Breast epithelium (tissue), 4 donors: ENCODE measurements at regions not wholly inside any gene's neighbourhood (a gene's known extent, or its start where the extent isn't known, plus 50 kb on each side); places are given as distances from the start of the nearest gene placed in this dataset.

Experiments
- DNase-seq, 2 donors: peaks; one replicate each; pipeline ENCODE4 v3.0.0-alpha.2; 2019; ENCODE audit warnings: low spot score in 2 of 2
- H3K27ac ChIP-seq, 2 donors: fragments of 200-600 bp; sonication (generic) in 1 of 2; one replicate each; pipeline ENCODE4 v1.5.1; 2016 to 2019; ENCODE audit warnings: mild to moderate bottlenecking in 1 of 2
- H3K27me3 ChIP-seq, 2 donors: fragments of 200-600 bp; sonication (generic) in 1 of 2; one replicate each; pipeline versions ENCODE4 v1.5.1 to v1.6.0; 2017 to 2019; ENCODE audit warnings: control low read depth in 1 of 2, mild to moderate bottlenecking in 1 of 2
- H3K36me3 ChIP-seq: fragments of 200-600 bp; one replicate; pipeline ENCODE4 v1.5.1; 2019
- H3K4me1 ChIP-seq, 2 donors: fragments of 200-600 bp; sonication (generic); one replicate each; pipeline ENCODE4 v1.5.1; 2016 to 2019; ENCODE audit warnings: control low read depth in 1 of 2
- H3K4me3 ChIP-seq, 3 donors: fragments of 200-600 bp; sonication (generic); 1 replicate in 2 of 3; 2 replicates in 1 of 3; pipeline ENCODE4 v1.5.1; 2016 to 2019; ENCODE audit warnings: mild to moderate bottlenecking in 3 of 3, moderate library complexity in 2 of 3
- H3K9me3 ChIP-seq, 2 donors: fragments of 200-600 bp; sonication (generic) in 1 of 2; one replicate each; pipeline ENCODE4 v1.5.1; 2016 to 2019; ENCODE audit warnings: control low read depth in 1 of 2
- POLR2A ChIP-seq: fragments of 450-650 bp; IDR thresholded peaks from one replicate; pipeline ENCODE4 v1.6.1; 2016; ENCODE audit warnings: antibody characterized with exemption, mild to moderate bottlenecking, moderate library complexity
- POLR2AphosphoS5 ChIP-seq, 3 donors: sonication (generic); formaldehyde crosslinking; IDR thresholded peaks; one replicate each; pipeline ENCODE4 v1.6.1; 2017; ENCODE audit warnings: antibody characterized with exemption in 3 of 3
- intact Hi-C: fragments of 100-400 bp; cut with DNase I; formaldehyde crosslinking; loops from one replicate; pipeline ENCODE4 v1.15.1; 2023; ENCODE audit warnings: low total_unique reads
- TF ChIP-seq, protein P1 (sequence below), 3 donors: fragments of 450-650 bp; IDR thresholded peaks; one replicate each; pipeline ENCODE4 v1.5.1; 2016 to 2017; ENCODE audit warnings: antibody characterized with exemption in 3 of 3, mild to moderate bottlenecking in 3 of 3, moderate library complexity in 3 of 3

DNA sequence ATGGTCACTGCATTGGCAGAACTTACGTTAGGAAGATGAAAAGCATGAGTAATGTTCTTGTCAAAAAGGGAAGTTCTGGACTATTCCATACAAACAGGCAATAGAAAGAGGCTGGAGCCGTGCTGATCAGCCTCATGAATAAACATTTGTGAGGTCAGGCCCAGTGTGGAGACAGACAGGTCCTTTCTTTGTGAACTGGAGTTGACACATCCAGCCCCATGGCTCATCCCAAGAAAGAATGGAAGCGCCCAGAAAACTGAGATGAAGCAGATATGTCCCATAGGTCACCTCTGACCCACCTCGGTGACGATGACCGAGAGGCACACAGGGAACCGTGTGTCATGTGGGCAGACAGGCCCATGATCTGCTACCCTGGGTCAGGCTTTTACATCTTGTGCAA, 276.0 kb upstream of the SGK1 start:
- Histone ChIP-seq H3K9me3 (no peaks in the 10 kb centered on the region), H3K27me3 (no peaks in the 10 kb centered on the region), H3K36me3 (no peaks in the 10 kb centered on the region), H3K27ac (no peak overlapping the region), H3K4me1 (no peaks in the 10 kb centered on the region), H3K4me3 (no peak overlapping the region)
- intact Hi-C loops = loop anchor here (10.0 kb wide), 1 partner anchor 329 kb away; no protein-coding TSS in a partner anchor
- no peak for DNase-seq
- no peak for TF ChIP-seq POLR2AphosphoS5 (IDR thresholded peaks at IDR 0.05)
- TF ChIP-seq, protein P1, sequence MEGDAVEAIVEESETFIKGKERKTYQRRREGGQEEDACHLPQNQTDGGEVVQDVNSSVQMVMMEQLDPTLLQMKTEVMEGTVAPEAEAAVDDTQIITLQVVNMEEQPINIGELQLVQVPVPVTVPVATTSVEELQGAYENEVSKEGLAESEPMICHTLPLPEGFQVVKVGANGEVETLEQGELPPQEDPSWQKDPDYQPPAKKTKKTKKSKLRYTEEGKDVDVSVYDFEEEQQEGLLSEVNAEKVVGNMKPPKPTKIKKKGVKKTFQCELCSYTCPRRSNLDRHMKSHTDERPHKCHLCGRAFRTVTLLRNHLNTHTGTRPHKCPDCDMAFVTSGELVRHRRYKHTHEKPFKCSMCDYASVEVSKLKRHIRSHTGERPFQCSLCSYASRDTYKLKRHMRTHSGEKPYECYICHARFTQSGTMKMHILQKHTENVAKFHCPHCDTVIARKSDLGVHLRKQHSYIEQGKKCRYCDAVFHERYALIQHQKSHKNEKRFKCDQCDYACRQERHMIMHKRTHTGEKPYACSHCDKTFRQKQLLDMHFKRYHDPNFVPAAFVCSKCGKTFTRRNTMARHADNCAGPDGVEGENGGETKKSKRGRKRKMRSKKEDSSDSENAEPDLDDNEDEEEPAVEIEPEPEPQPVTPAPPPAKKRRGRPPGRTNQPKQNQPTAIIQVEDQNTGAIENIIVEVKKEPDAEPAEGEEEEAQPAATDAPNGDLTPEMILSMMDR (IDR thresholded peaks at IDR 0.05) = no peak
- TF ChIP-seq POLR2A = no peak

DNA sequence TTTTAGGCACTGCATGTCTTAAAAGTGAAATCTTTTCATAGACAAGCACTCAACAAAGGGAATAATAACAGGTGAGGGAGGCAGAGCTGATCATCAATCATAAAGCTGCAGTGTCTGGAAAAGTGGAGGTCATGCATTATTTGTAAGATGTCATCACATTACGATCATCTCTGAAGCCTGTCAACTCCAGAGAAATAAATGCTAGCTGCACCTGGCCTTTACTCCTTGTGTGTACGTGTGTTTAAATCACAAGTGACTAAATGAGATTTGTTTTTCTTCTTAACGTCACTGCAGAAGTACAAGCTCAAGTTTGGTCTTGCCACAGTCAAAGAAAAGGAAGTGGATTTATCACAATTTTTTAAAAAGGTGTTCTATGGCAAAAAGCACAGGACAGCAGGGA, 275.5 kb upstream of the SGK1 start:
- TF ChIP-seq POLR2A = no peak
- intact Hi-C loops = loop anchor here (10.0 kb wide), 1 partner anchor 329 kb away; no protein-coding TSS in a partner anchor
- no peak overlapping the region for H3K4me3 ChIP-seq
- H3K36me3 ChIP-seq = no peaks in the 10 kb centered on the region
- H3K27ac ChIP-seq = no peak overlapping the region
- no peak for DNase-seq
- H3K4me1 ChIP-seq = no peaks in the 10 kb centered on the region
- H3K27me3 ChIP-seq = no peaks in the 10 kb centered on the region
- no peaks in the 10 kb centered on the region for H3K9me3 ChIP-seq

DNA sequence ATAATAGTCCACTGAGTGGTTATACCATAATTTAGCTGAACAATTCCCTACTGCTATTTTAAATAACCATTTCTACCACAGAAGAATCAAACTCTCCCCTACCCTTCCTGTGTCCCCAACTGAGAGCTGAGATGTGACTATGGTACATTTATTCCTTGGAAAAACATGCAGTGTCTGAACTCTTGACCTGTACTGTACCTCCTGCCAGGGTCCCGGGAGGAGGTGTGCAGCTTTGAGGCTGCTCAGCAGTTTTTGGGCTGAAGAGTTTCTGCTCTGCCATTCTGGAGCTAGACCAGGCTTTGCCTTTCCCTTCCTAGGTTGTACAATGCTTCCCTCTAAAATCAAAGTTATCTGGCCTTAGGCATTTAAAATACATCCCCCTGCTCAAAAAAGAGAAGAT, 275.1 kb upstream of the SGK1 start:
- H3K36me3 ChIP-seq = no peaks in the 10 kb centered on the region
- intact Hi-C loops = loop anchor here (10.0 kb wide), 1 partner anchor 328 kb away; no protein-coding TSS in a partner anchor
- DNase-seq = no peak
- no peaks in the 10 kb centered on the region for H3K9me3 ChIP-seq
- TF ChIP-seq POLR2A (no peak), POLR2AphosphoS5 (IDR thresholded peaks at IDR 0.05) (no peak)
- TF ChIP-seq, protein P1 (IDR thresholded peaks at IDR 0.05) = no peak
- no peaks in the 10 kb centered on the region for H3K27me3 ChIP-seq
- H3K4me1 ChIP-seq = no peaks in the 10 kb centered on the region
- no peak overlapping the region for H3K4me3 ChIP-seq
- no peak overlapping the region for H3K27ac ChIP-seq

DNA sequence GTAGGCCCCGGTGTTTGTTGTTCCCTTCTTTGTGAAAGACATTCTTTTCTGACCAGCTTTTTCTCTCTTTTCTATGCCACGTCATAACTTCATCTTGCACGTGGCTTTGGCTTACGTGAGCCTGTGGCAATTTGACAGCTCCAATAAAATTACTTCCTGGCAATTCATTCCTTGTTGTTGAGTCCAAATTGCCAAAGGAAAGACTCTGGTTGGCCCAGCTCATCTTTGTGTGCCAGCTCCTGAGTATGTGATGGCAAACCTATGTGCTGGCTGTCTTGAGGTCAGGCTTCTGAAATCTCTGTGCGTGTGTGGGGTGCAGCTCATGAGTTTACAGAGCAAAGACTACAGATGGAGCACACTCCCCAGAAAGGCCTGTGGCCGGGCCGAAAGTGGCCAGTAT, 272.5 kb upstream of the SGK1 start:
- H3K9me3 ChIP-seq = no peaks in the 10 kb centered on the region
- no peak for DNase-seq
- TF ChIP-seq POLR2AphosphoS5 (IDR thresholded peaks at IDR 0.05) (no peak), POLR2A (no peak)
- TF ChIP-seq, protein P1 (IDR thresholded peaks at IDR 0.05) = no peak
- no peaks in the 10 kb centered on the region for H3K36me3 ChIP-seq
- intact Hi-C loops = loop anchor here (10.0 kb wide), 1 partner anchor 326 kb away; no protein-coding TSS in a partner anchor
- no peak overlapping the region for H3K27ac ChIP-seq
- H3K4me1 ChIP-seq = no peaks in the 10 kb centered on the region
- H3K27me3 ChIP-seq = no peaks in the 10 kb centered on the region
- H3K4me3 ChIP-seq = no peak overlapping the region

DNA sequence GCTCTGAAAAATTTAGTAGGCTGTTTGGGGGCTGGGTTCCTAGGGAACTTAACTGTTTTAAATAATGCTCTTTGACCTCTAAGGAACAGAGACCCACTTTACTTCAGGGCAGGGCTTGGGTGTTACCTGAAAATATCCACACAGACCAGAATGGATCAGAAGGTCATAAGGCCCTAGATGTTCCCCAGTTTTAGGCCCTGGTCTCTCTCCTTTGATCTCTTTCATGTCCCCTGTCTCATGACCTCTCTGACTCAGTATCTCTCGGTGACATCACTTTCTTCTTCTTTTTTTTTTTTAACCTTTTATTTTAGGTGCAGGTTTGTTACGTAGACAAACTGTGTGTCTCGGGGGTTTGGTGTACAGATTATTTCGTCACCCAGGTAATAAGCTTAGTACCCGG, 272.1 kb upstream of the SGK1 start:
- H3K27me3 ChIP-seq = no peaks in the 10 kb centered on the region
- intact Hi-C loops = loop anchor here (10.0 kb wide), 1 partner anchor 325 kb away; no protein-coding TSS in a partner anchor
- DNase-seq = no peak
- H3K4me3 ChIP-seq = no peak overlapping the region
- no peaks in the 10 kb centered on the region for H3K36me3 ChIP-seq
- TF ChIP-seq POLR2AphosphoS5 (IDR thresholded peaks at IDR 0.05) (no peak), POLR2A (no peak)
- TF ChIP-seq, protein P1 (IDR thresholded peaks at IDR 0.05) = no peak
- H3K9me3 ChIP-seq = no peaks in the 10 kb centered on the region
- no peaks in the 10 kb centered on the region for H3K4me1 ChIP-seq
- no peak overlapping the region for H3K27ac ChIP-seq

DNA sequence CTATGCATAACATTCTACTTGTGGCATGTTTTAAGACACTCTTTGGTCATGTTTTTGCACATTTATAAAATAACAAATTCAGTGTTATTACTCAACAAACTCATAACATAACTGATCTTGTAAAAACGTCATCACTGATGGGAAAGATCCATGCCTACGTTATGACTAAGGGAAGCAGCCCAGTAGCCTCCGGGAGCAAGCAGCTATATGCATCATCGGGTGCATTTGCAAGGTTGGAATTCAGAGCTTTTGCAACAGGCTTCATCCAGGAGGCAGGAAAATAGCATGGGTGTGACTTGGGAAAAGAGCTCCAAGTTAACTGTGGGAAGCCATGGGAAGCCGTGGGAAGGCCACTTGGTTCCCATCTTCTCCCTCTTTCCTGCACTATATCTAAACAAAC, 271.6 kb upstream of the SGK1 start:
- Histone ChIP-seq H3K27ac (no peak overlapping the region), H3K27me3 (no peaks in the 10 kb centered on the region), H3K4me1 (no peaks in the 10 kb centered on the region), H3K9me3 (no peaks in the 10 kb centered on the region), H3K4me3 (no peak overlapping the region), H3K36me3 (no peaks in the 10 kb centered on the region)
- no peak for DNase-seq
- intact Hi-C loops = no loop called here
- no peak for TF ChIP-seq POLR2AphosphoS5 (IDR thresholded peaks at IDR 0.05)
- TF ChIP-seq, protein P1 (IDR thresholded peaks at IDR 0.05) = no peak
- no peak for TF ChIP-seq POLR2A
